Thoracic aorta (tissue), 2 donors: ENCODE measurements at regions not wholly inside any gene's neighbourhood (a gene's known extent, or its start where the extent isn't known, plus 50 kb on each side); places are given as distances from the start of the nearest gene placed in this dataset.

Experiments used
- ATAC-seq: fragments of 150-250 bp; one replicate; pipeline ENCODE4 v1.8.0; 2017; ENCODE audit warnings: low read depth; ENCODE audit not compliant: insufficient number of reproducible peaks, low FRiP score
- DNase-seq: peaks from one replicate; pipeline ENCODE4 v3.0.0-alpha.2; 2020; ENCODE audit warnings: low spot score
- H3K27ac ChIP-seq, 2 donors: fragments of 200-600 bp; sonication (generic); 1 replicate in 1 of 2; 2 replicates in 1 of 2; pipeline ENCODE4 v1.5.1; 2016; ENCODE audit warnings: mild to moderate bottlenecking in 2 of 2, moderate library complexity in 2 of 2
- H3K27me3 ChIP-seq: fragments of 200-600 bp; sonication (generic); replicated peaks from 2 replicates; pipeline ENCODE4 v1.6.0; 2016; ENCODE audit warnings: mild to moderate bottlenecking; ENCODE audit not compliant: insufficient read depth
- H3K36me3 ChIP-seq: fragments of 200-600 bp; sonication (generic); one replicate; pipeline ENCODE4 v1.5.1; 2016
- H3K4me1 ChIP-seq, 2 donors: fragments of 200-600 bp; sonication (generic); 1 replicate in 1 of 2; 2 replicates in 1 of 2; pipeline versions ENCODE4 v1.5.1 to v1.6.0; 2016; ENCODE audit warnings: low read depth in 2 of 2, mild to moderate bottlenecking in 1 of 2; ENCODE audit not compliant: control insufficient read depth in 1 of 2
- H3K4me3 ChIP-seq: fragments of 200-600 bp; sonication (generic); 2 replicates; pipeline ENCODE4 v1.5.1; 2016; ENCODE audit warnings: mild to moderate bottlenecking
- H3K9me3 ChIP-seq: fragments of 200-600 bp; sonication (generic); 2 replicates; pipeline ENCODE4 v1.5.1; 2016
- TF ChIP-seq, protein P1 (sequence below): fragments of 200-600 bp; sonication (generic); IDR thresholded peaks from one replicate; pipeline ENCODE4 v1.5.1; 2019; ENCODE audit warnings: antibody characterized with exemption

DNA sequence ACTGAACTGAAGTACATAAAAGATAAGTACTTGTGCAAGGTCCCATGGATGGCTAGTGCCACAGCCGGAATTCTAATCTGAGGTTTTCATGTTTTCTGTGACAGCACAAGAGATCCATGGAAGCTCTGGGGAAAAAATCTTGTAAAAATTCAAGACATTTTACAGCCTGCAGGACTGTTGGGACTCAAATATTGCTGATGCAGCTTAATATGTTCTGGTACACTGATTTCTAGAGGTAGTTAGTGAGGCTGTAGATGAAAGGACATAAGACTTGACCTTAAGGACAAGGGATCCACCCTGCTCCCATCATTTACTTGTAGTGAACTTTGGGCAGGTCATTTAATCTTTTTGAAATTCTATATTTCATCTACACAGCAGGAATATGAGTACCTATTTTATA is 390.4 kb downstream of the TLE4 start:
- ATAC-seq (no peak), DNase-seq (no peak)
- Histone ChIP-seq H3K9me3 (no peaks in the 10 kb centered on the region), H3K4me3 (no peak overlapping the region), H3K4me1 (no peaks in the 10 kb centered on the region), H3K27me3 (no peaks in the 10 kb centered on the region), H3K27ac (no peak overlapping the region), H3K36me3 (no peaks in the 10 kb centered on the region)
- TF ChIP-seq, protein P1, sequence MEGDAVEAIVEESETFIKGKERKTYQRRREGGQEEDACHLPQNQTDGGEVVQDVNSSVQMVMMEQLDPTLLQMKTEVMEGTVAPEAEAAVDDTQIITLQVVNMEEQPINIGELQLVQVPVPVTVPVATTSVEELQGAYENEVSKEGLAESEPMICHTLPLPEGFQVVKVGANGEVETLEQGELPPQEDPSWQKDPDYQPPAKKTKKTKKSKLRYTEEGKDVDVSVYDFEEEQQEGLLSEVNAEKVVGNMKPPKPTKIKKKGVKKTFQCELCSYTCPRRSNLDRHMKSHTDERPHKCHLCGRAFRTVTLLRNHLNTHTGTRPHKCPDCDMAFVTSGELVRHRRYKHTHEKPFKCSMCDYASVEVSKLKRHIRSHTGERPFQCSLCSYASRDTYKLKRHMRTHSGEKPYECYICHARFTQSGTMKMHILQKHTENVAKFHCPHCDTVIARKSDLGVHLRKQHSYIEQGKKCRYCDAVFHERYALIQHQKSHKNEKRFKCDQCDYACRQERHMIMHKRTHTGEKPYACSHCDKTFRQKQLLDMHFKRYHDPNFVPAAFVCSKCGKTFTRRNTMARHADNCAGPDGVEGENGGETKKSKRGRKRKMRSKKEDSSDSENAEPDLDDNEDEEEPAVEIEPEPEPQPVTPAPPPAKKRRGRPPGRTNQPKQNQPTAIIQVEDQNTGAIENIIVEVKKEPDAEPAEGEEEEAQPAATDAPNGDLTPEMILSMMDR, result no peak

GRCh38 chr9:79955300-79955699 is 383.5 kb downstream of the TLE4 start:
- ATAC-seq (no peak), DNase-seq (no peak)
- Histone ChIP-seq H3K27ac (no peak overlapping the region), H3K4me1 (no peaks in the 10 kb centered on the region), H3K27me3 (no peaks in the 10 kb centered on the region), H3K36me3 (no peaks in the 10 kb centered on the region), H3K9me3 (no peaks in the 10 kb centered on the region), H3K4me3 (no peak overlapping the region)
- TF ChIP-seq, protein P1, result no peak

- no peaks in the 10 kb centered on the region for H3K4me1 ChIP-seq
- ATAC-seq (no peak), DNase-seq (no peak)
- no peaks in the 10 kb centered on the region for H3K9me3 ChIP-seq
- no peak overlapping the region for H3K4me3 ChIP-seq
- no peak overlapping the region for H3K27ac ChIP-seq
- H3K36me3 ChIP-seq, result no peaks in the 10 kb centered on the region
- TF ChIP-seq, protein P1, result no peak
- H3K27me3 ChIP-seq, result no peaks in the 10 kb centered on the region
Observed at GRCh38 chr9:79953908-79954307, 382.1 kb downstream of the TLE4 start.

DNA sequence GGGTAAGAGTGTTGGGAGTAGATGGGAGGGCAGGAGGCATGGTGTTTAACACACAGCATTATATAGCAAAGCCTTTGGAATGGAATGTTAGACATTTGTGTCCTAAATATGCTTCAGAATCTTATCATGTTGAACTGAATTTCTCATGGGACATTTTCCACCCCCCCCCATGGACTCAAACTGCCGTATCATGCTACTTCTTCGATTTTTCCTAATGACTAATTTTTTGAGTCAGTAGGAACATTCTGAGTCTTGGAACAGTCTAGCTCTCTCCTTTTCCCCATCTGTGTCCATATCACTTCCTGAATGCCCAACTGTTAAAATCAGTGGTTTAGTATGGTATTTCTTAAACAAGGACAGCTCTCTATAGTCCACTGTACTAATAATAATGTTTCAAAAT is 380.6 kb downstream of the TLE4 start:
- Histone ChIP-seq H3K9me3 (no peaks in the 10 kb centered on the region), H3K27me3 (no peaks in the 10 kb centered on the region), H3K36me3 (no peaks in the 10 kb centered on the region), H3K4me3 (no peak overlapping the region), H3K4me1 (no peaks in the 10 kb centered on the region), H3K27ac (no peak overlapping the region)
- ATAC-seq (peak; percentile 41), DNase-seq (no peak)
- TF ChIP-seq, protein P1, result no peak

DNA sequence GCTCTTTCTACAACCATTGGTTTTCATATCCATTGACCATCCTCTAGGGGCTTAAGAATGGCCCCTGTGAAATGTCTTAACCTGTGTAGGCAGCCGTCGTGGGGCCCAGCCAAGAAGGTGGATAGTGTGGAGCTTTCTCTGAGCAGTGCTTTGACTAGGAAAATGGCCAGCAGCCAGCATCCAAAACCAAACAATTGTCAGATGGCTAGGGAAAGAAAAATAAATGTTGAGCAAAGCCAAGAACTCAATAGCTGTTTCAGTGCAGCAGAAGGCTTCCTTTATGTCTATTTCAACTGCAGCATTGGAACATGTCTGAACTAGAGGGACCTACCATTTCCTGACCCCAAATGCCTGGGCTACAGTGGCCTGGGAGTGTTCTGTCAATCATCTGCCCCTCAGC is 374.9 kb downstream of the TLE4 start:
- H3K27me3 ChIP-seq, result no peaks in the 10 kb centered on the region
- TF ChIP-seq, protein P1, result no peak
- no peaks in the 10 kb centered on the region for H3K9me3 ChIP-seq
- H3K4me3 ChIP-seq, result no peak overlapping the region
- no peak for ATAC-seq
- no peak for DNase-seq
- H3K36me3 ChIP-seq, result no peaks in the 10 kb centered on the region
- no peak overlapping the region for H3K27ac ChIP-seq
- no peaks in the 10 kb centered on the region for H3K4me1 ChIP-seq
